ENCODE measurements at regions not wholly inside any gene's neighbourhood (a gene's known extent, or its start where the extent isn't known, plus 50 kb on each side); places are given as distances from the start of the nearest gene placed in this dataset.
"Not testable (repeated sequence)": the region's sequence is repeated elsewhere in the genome, so short reads cannot be mapped to it uniquely, and the experiment has no call there.

GRCh38 chr12:68984796-68985573, 52.0 kb upstream of the CPM start:
- no peak for DNase-seq

GRCh38 chr12:68997526-68997925, 64.6 kb upstream of the CPM start:
- not testable (repeated sequence) for DNase-seq

GRCh38 chr12:68998041-68998440, 65.1 kb upstream of the CPM start:
- DNase-seq, result no peak

- DNase-seq, result no peak
Measured at GRCh38 chr12:69000074-69000473, 67.1 kb upstream of the CPM start.

- no peak for DNase-seq
Measured at GRCh38 chr12:69000540-69001243, 67.7 kb upstream of the CPM start.

- DNase-seq, result no peak
Measured at GRCh38 chr12:69001251-69001650, 68.3 kb upstream of the CPM start.

- no peak for DNase-seq
Measured at GRCh38 chr12:69002969-69003368, 70.0 kb upstream of the CPM start.

GRCh38 chr12:69003991-69004390, 71.0 kb upstream of the CPM start:
- DNase-seq, result no peak

- DNase-seq, result no peak
Measured at GRCh38 chr12:69007101-69007854, 74.3 kb upstream of the CPM start.

GRCh38 chr12:69007855-69008351, 74.9 kb upstream of the CPM start:
- DNase-seq, result peak; percentile 6

GRCh38 chr12:69008520-69008919, 75.5 kb upstream of the CPM start:
- DNase-seq, result no peak

GRCh38 chr12:69014047-69014446, 81.1 kb upstream of the CPM start:
- DNase-seq, result no peak

- DNase-seq, result no peak
Measured at GRCh38 chr12:69015017-69015416, 82.0 kb upstream of the CPM start.

- no peak for DNase-seq
Measured at GRCh38 chr12:69015831-69016230, 82.9 kb upstream of the CPM start.

GRCh38 chr12:69019082-69019481, 86.1 kb upstream of the CPM start:
- no peak for DNase-seq

GRCh38 chr12:69019910-69020309, 86.9 kb upstream of the CPM start:
- DNase-seq, result no peak

GRCh38 chr12:69022674-69023073, 89.7 kb upstream of the CPM start:
- no peak for DNase-seq

- DNase-seq, result no peak
Measured at GRCh38 chr12:69023840-69024239, 90.9 kb upstream of the CPM start.

GRCh38 chr12:69024413-69024812, 91.4 kb upstream of the CPM start:
- peak; percentile 8 for DNase-seq

- DNase-seq, result no peak
Measured at GRCh38 chr12:69024907-69025306, 91.9 kb upstream of the CPM start.

- no peak for DNase-seq
Measured at GRCh38 chr12:69026336-69026735, 93.4 kb upstream of the CPM start.

- no peak for DNase-seq
Measured at GRCh38 chr12:69027411-69027881, 94.5 kb upstream of the CPM start.

GRCh38 chr12:69028941-69029729, 96.2 kb upstream of the CPM start:
- DNase-seq, result no peak
